Mucosa of descending colon (tissue), 3 donors: ENCODE measurements at regions not wholly inside any gene's neighbourhood (a gene's known extent, or its start where the extent isn't known, plus 50 kb on each side); places are given as distances from the start of the nearest gene placed in this dataset.

Experiments used
- ATAC-seq: fragments of 200-7000 bp; cut with Tn5 transposase; one replicate; pipeline ENCODE4 v1.9.1; 2020; ENCODE audit warnings: mild to moderate bottlenecking, moderate library complexity
- DNase-seq, 3 donors: peaks; one replicate each; pipeline ENCODE4 v3.0.0-alpha.2; 2020
- H3K36me3 ChIP-seq: fragments of 200-600 bp; one replicate; pipeline ENCODE4 v1.8.0; 2021; ENCODE audit warnings: low read depth, mild to moderate bottlenecking
- H3K4me1 ChIP-seq: fragments of 200-600 bp; one replicate; pipeline ENCODE4 v1.8.0; 2021; ENCODE audit warnings: low read depth, mild to moderate bottlenecking
- H3K4me3 ChIP-seq: fragments of 200-600 bp; one replicate; pipeline ENCODE4 v1.8.0; 2021; ENCODE audit warnings: mild to moderate bottlenecking
- H3K9me3 ChIP-seq: fragments of 200-600 bp; one replicate; pipeline ENCODE4 v1.8.0; 2021; ENCODE audit warnings: mild to moderate bottlenecking
- intact Hi-C, 2 donors: fragments of 100-400 bp; cut with DNase I in 1 of 2; cut with micrococcal nuclease in 1 of 2; formaldehyde crosslinking; loops; one replicate each; pipeline versions ENCODE4 v1.11.0 to v1.11.1; 2022; cut with DNase I, micrococcal nuclease
- TF ChIP-seq, protein P1 (sequence below): fragments of 200-600 bp; IDR thresholded peaks from one replicate; pipeline ENCODE4 v1.8.0; 2022; ENCODE audit warnings: antibody characterized with exemption, mild to moderate bottlenecking
- donor health status: DM: no; HTN: no; CAD: no; lungs with moderate emphysema.
- donor health status: DM: no; HTN: no; CAD: no.
- donor health status: DM: no; HTN: yes; CAD: no.

DNA sequence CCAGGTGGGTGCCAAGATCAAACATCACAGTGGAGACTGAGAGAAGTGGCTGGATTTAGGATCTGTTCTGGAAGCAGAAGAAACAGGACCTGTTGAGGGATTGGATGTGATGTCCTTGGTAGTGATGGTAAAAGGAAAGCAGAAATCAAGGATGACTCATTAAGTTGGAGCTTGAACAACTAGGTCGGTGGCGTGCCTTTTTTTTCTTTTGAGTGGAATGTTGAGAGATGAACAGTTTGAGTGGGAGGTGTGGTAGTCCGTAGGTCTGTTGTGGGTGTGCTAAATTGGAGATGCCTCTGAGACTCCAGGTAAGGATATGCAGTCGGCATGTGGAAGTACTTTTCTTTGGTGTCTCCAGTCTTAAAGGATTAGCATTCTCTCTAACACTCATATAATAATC lies 92.1 kb upstream of the IL12B start:
- H3K4me3 ChIP-seq = no peak overlapping the region
- H3K4me1 ChIP-seq = no peaks in the 10 kb centered on the region
- intact Hi-C loops = no loop called here
- H3K36me3 ChIP-seq = no peaks in the 10 kb centered on the region
- H3K9me3 ChIP-seq = no peaks in the 10 kb centered on the region
- DNase-seq (no peak), ATAC-seq (no peak)
- TF ChIP-seq, protein P1, sequence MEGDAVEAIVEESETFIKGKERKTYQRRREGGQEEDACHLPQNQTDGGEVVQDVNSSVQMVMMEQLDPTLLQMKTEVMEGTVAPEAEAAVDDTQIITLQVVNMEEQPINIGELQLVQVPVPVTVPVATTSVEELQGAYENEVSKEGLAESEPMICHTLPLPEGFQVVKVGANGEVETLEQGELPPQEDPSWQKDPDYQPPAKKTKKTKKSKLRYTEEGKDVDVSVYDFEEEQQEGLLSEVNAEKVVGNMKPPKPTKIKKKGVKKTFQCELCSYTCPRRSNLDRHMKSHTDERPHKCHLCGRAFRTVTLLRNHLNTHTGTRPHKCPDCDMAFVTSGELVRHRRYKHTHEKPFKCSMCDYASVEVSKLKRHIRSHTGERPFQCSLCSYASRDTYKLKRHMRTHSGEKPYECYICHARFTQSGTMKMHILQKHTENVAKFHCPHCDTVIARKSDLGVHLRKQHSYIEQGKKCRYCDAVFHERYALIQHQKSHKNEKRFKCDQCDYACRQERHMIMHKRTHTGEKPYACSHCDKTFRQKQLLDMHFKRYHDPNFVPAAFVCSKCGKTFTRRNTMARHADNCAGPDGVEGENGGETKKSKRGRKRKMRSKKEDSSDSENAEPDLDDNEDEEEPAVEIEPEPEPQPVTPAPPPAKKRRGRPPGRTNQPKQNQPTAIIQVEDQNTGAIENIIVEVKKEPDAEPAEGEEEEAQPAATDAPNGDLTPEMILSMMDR = no peak

- DNase-seq = no peak
- H3K36me3 ChIP-seq = no peaks in the 10 kb centered on the region
- H3K4me1 ChIP-seq = no peaks in the 10 kb centered on the region
- TF ChIP-seq, protein P1 = no peak
- ATAC-seq = no peak
- H3K4me3 ChIP-seq = no peak overlapping the region
- intact Hi-C loops = no loop called here
- H3K9me3 ChIP-seq = no peaks in the 10 kb centered on the region
These were observed 92.6 kb upstream of the IL12B start for GRCh38 chr5:159422910-159423309.

- Histone ChIP-seq H3K36me3 (no peaks in the 10 kb centered on the region), H3K4me1 (no peaks in the 10 kb centered on the region), H3K4me3 (no peak overlapping the region), H3K9me3 (no peaks in the 10 kb centered on the region)
- intact Hi-C loops = no loop called here
- TF ChIP-seq, protein P1 = no peak
- DNase-seq (no peak), ATAC-seq (no peak)
These were observed 93.8 kb upstream of the IL12B start for GRCh38 chr5:159424123-159424522.

- H3K9me3 ChIP-seq = no peaks in the 10 kb centered on the region
- no peaks in the 10 kb centered on the region for H3K36me3 ChIP-seq
- no peak for DNase-seq
- intact Hi-C loops = no loop called here
- H3K4me1 ChIP-seq = no peaks in the 10 kb centered on the region
- no peak overlapping the region for H3K4me3 ChIP-seq
- ATAC-seq = no peak
- TF ChIP-seq, protein P1 = no peak
These were observed 96.4 kb upstream of the IL12B start for GRCh38 chr5:159426694-159427093.

DNA sequence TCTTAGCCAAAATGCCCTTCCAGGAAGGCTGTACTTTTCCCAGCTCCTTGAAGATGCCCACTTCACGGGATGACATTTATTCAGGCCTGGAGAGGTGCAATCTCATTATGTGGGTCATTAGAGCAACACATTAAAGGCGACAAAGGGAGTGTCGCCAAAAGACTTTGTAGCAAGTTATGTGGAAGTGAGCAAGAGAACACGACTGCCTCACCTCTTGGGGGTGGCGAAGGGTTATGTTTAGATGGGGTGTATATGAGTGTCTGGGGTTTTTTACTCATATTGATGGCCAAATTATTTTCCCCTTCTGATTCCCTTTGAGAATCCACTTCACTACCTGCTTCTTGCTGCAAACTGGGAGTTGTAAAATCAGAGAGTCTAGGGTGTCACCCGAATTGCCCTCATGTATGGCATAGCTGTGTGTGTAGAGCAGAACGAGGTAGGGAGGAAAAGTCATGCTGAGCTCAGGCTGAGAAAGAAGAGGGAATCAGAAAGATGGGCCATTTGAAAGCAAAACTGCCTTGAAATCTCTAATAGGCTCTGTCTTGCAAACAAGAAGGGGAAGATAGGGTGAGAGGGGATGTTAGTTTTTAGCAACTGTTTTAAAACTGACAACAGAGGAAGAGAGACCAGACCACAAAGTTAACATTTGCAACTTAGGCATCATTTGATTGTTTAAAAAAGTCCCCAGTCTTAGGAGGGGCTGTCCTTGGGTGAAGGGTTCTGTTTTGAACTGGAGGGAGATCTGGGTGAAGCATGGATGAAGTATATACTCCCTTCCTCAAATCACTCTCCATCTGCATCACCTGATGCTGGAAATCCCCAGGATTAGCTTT lies 97.1 kb upstream of the IL12B start:
- H3K36me3 ChIP-seq = no peaks in the 10 kb centered on the region
- intact Hi-C loops = no loop called here
- ATAC-seq (no peak), DNase-seq (no peak)
- H3K4me1 ChIP-seq = no peaks in the 10 kb centered on the region
- TF ChIP-seq, protein P1 = no peak
- no peak overlapping the region for H3K4me3 ChIP-seq
- H3K9me3 ChIP-seq = no peaks in the 10 kb centered on the region
